ENCODE measurements at regions not wholly inside any gene's neighbourhood (a gene's known extent, or its start where the extent isn't known, plus 50 kb on each side); places are given as distances from the start of the nearest gene placed in this dataset.
"Not testable (repeated sequence)": the region's sequence is repeated elsewhere in the genome, so short reads cannot be mapped to it uniquely, and the experiment has no call there.

- DNase-seq (ENCODE audit: low spot score): no peak
Observed at GRCh38 chr1:73065339-73066041, 783.2 kb upstream of the NEGR1 start.

- no peak for DNase-seq (ENCODE audit: low spot score)
Observed at GRCh38 chr1:73056826-73057225, 774.5 kb upstream of the NEGR1 start.

- DNase-seq (ENCODE audit: low spot score): no peak
Observed at GRCh38 chr1:73044241-73045036, 762.1 kb upstream of the NEGR1 start.

GRCh38 chr1:73042403-73042802 lies 760.1 kb upstream of the NEGR1 start:
- DNase-seq (ENCODE audit: low spot score): no peak

GRCh38 chr1:73040811-73041210 lies 758.5 kb upstream of the NEGR1 start:
- no peak for DNase-seq (ENCODE audit: low spot score)

GRCh38 chr1:73034271-73034670 lies 751.9 kb upstream of the NEGR1 start:
- DNase-seq (ENCODE audit: low spot score): no peak

GRCh38 chr1:73033640-73034039 lies 751.3 kb upstream of the NEGR1 start:
- no peak for DNase-seq (ENCODE audit: low spot score)

- DNase-seq (ENCODE audit: low spot score): no peak
Observed at GRCh38 chr1:73029571-73029970, 747.2 kb upstream of the NEGR1 start.

GRCh38 chr1:73026114-73026513 lies 743.8 kb upstream of the NEGR1 start:
- no peak for DNase-seq (ENCODE audit: low spot score)

- no peak for DNase-seq (ENCODE audit: low spot score)
Observed at GRCh38 chr1:73009938-73010337, 727.6 kb upstream of the NEGR1 start.

- DNase-seq (ENCODE audit: low spot score): no peak
Observed at GRCh38 chr1:73009311-73009710, 727.0 kb upstream of the NEGR1 start.

GRCh38 chr1:72997624-72998023 lies 715.3 kb upstream of the NEGR1 start:
- no peak for DNase-seq (ENCODE audit: low spot score)

GRCh38 chr1:72997041-72997440 lies 714.7 kb upstream of the NEGR1 start:
- no peak for DNase-seq (ENCODE audit: low spot score)

GRCh38 chr1:72987871-72988270 lies 705.5 kb upstream of the NEGR1 start:
- DNase-seq (ENCODE audit: low spot score): not testable (repeated sequence)

GRCh38 chr1:72986591-72987290 lies 704.4 kb upstream of the NEGR1 start:
- DNase-seq (ENCODE audit: low spot score): no peak

- not testable (repeated sequence) for DNase-seq (ENCODE audit: low spot score)
Observed at GRCh38 chr1:72985024-72985423, 702.7 kb upstream of the NEGR1 start.

- not testable (repeated sequence) for DNase-seq (ENCODE audit: low spot score)
Observed at GRCh38 chr1:72983011-72983410, 700.7 kb upstream of the NEGR1 start.

- DNase-seq (ENCODE audit: low spot score): no peak
Observed at GRCh38 chr1:72969461-72969860, 687.1 kb upstream of the NEGR1 start.

GRCh38 chr1:72954943-72955342 lies 672.6 kb upstream of the NEGR1 start:
- DNase-seq (ENCODE audit: low spot score): no peak

- not testable (repeated sequence) for DNase-seq (ENCODE audit: low spot score)
Observed at GRCh38 chr1:72950900-72951299, 668.6 kb upstream of the NEGR1 start.

GRCh38 chr1:72946903-72947499 lies 664.7 kb upstream of the NEGR1 start:
- DNase-seq (ENCODE audit: low spot score): no peak

- DNase-seq (ENCODE audit: low spot score): no peak
Observed at GRCh38 chr1:72942008-72942407, 659.7 kb upstream of the NEGR1 start.
